ENCODE measurements at regions not wholly inside any gene's neighbourhood (a gene's known extent, or its start where the extent isn't known, plus 50 kb on each side); places are given as distances from the start of the nearest gene placed in this dataset.

DNA sequence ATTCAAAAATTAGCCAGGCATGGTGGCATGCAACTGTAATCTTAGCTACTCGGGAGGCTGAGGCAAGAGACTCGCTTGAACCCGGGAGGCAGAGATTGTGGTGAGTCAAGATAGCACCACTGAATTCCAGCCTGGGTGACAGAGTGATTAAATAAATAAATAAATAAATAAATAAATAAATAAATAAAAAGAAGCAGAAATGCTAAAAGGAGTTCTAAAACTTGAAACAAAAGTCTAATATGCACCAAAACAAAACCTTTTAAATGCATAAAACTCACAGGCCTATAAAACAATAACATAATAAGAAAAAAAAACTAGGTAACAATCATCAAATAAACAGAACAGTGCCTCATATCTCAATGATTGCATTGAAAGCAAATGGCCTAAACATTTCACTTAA is 1458.9 kb downstream of the AMY1C start:
- Histone ChIP-seq H3K4me3 (ENCODE audit: low read depth, low read length) (no peak overlapping the region), H3K27me3 (ENCODE audit: control insufficient read depth, insufficient read depth, low read length) (no peaks in the 10 kb centered on the region), H3K36me3 (ENCODE audit: control insufficient read depth, insufficient read depth, low read length) (no peaks in the 10 kb centered on the region)
- no peak for DNase-seq (ENCODE audit: low read depth)
- TF ChIP-seq, protein P1, sequence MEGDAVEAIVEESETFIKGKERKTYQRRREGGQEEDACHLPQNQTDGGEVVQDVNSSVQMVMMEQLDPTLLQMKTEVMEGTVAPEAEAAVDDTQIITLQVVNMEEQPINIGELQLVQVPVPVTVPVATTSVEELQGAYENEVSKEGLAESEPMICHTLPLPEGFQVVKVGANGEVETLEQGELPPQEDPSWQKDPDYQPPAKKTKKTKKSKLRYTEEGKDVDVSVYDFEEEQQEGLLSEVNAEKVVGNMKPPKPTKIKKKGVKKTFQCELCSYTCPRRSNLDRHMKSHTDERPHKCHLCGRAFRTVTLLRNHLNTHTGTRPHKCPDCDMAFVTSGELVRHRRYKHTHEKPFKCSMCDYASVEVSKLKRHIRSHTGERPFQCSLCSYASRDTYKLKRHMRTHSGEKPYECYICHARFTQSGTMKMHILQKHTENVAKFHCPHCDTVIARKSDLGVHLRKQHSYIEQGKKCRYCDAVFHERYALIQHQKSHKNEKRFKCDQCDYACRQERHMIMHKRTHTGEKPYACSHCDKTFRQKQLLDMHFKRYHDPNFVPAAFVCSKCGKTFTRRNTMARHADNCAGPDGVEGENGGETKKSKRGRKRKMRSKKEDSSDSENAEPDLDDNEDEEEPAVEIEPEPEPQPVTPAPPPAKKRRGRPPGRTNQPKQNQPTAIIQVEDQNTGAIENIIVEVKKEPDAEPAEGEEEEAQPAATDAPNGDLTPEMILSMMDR (IDR thresholded peaks at IDR 0.05; ENCODE audit: insufficient read depth, low read length, poor library complexity, severe bottlenecking) = no peak

DNA sequence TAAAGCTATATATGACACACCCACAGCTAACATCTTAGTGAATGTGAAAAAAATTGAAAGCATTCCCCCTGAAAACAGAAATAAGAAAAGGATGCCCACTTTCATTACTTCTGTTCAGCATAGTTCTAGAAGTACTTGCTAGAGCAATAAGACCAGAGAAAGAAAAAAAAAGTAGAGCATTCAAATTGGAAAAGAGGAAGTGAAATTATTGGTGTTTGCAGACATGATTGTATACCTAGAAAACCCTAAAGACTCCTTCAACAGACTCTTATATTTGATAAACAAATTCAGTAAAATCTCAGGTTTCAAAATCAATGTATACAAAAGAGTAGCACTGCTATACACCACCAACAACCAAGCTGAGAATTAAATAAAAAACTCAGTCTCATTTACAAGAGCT is 1461.0 kb downstream of the AMY1C start:
- Histone ChIP-seq H3K27me3 (ENCODE audit: control insufficient read depth, insufficient read depth, low read length) (no peaks in the 10 kb centered on the region), H3K36me3 (ENCODE audit: control insufficient read depth, insufficient read depth, low read length) (no peaks in the 10 kb centered on the region), H3K4me3 (ENCODE audit: low read depth, low read length) (no peak overlapping the region)
- DNase-seq (ENCODE audit: low read depth) = no peak
- TF ChIP-seq, protein P1 (IDR thresholded peaks at IDR 0.05; ENCODE audit: insufficient read depth, low read length, poor library complexity, severe bottlenecking) = no peak

DNA sequence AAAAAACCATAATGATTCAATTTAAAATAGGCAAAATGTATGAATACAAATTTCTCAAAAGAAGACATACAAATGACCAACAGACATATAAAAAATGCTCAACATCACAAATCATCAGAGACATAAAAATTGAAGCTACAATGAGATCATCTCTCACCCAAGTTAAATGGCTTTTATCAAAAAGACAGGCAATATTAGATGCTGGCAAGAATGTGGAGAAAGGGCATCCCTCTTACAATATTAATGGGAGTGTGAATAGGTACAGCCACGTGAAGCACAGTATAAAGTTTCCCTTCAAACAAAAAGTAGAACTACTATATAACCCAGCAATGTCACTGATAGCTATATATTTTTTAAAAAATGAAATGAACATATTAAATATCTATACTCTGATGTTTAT is 1481.7 kb downstream of the AMY1C start:
- TF ChIP-seq, protein P1 (IDR thresholded peaks at IDR 0.05; ENCODE audit: insufficient read depth, low read length, poor library complexity, severe bottlenecking) = no peak
- no peaks in the 10 kb centered on the region for H3K36me3 ChIP-seq (ENCODE audit: control insufficient read depth, insufficient read depth, low read length)
- DNase-seq (ENCODE audit: low read depth) = no peak
- no peak overlapping the region for H3K4me3 ChIP-seq (ENCODE audit: low read depth, low read length)
- no peaks in the 10 kb centered on the region for H3K27me3 ChIP-seq (ENCODE audit: control insufficient read depth, insufficient read depth, low read length)

DNA sequence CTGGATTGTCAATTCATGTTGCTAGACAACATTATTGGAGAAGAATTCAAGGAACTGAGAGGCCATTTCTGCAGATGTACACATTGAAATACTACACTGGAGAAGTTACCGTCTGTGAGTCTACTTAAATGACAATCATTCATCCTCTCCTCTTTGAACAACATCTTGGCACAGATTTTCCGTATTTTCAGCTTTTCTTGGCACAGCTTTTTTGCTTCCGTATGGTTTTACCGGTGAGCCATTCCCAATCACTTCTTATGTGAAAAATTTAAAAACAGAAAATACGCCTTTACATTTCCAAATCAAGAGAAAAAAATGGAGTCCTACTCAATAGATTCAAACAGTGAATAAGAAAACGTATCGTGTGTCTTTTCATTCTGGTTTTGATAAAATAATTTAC is 1493.7 kb downstream of the AMY1C start:
- Histone ChIP-seq H3K36me3 (ENCODE audit: control insufficient read depth, insufficient read depth, low read length) (no peaks in the 10 kb centered on the region), H3K4me3 (ENCODE audit: low read depth, low read length) (no peak overlapping the region), H3K27me3 (ENCODE audit: control insufficient read depth, insufficient read depth, low read length) (no peaks in the 10 kb centered on the region)
- TF ChIP-seq, protein P1 (IDR thresholded peaks at IDR 0.05; ENCODE audit: insufficient read depth, low read length, poor library complexity, severe bottlenecking) = no peak
- no peak for DNase-seq (ENCODE audit: low read depth)

DNA sequence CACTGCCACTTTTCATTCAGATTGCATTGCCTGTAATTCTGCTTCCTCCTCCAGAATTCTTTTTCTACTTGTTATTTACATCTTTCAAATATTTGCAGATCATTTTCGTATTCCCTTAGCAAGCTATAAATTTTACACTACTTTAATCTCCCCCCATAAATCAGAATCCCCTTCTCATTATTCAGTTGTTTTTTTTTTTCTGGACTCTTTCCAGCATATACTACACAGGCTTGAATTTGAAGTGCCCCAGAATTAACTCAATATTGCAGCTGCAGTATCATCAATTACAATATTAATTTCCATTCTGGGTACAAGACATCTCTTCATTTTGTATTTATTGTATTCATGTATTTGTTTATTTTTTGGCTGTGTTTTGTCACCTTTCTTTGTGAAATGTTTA is 1494.3 kb downstream of the AMY1C start:
- TF ChIP-seq, protein P1 (IDR thresholded peaks at IDR 0.05; ENCODE audit: insufficient read depth, low read length, poor library complexity, severe bottlenecking) = no peak
- H3K4me3 ChIP-seq (ENCODE audit: low read depth, low read length) = no peak overlapping the region

DNA sequence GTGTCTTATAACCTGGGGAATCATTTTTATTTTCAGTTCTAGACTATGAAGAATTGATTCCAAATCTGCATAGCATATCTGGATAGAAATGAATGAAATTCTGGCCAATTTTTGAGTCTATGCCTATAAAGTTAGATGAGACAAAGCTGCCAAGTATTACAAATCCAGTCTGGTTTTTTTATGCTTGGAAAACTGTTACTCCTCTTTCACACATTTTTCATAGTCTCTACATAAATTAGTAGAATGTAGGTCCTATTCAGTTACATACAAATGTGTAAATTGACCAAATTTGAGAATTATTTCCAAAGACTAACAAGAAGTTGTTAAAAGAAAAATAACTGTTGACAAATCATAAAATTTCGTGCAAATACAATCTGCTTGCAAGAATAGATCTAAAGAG is 1505.2 kb downstream of the AMY1C start:
- no peak for DNase-seq (ENCODE audit: low read depth)
- TF ChIP-seq, protein P1 (IDR thresholded peaks at IDR 0.05; ENCODE audit: insufficient read depth, low read length, poor library complexity, severe bottlenecking) = no peak
- H3K27me3 ChIP-seq (ENCODE audit: control insufficient read depth, insufficient read depth, low read length) = no peaks in the 10 kb centered on the region
- H3K4me3 ChIP-seq (ENCODE audit: low read depth, low read length) = no peak overlapping the region
- no peaks in the 10 kb centered on the region for H3K36me3 ChIP-seq (ENCODE audit: control insufficient read depth, insufficient read depth, low read length)

More for the DNA sequence above, 1494.3 kb downstream of the AMY1C start:
- Histone ChIP-seq H3K36me3 (ENCODE audit: control insufficient read depth, insufficient read depth, low read length) (no peaks in the 10 kb centered on the region), H3K27me3 (ENCODE audit: control insufficient read depth, insufficient read depth, low read length) (no peaks in the 10 kb centered on the region)
- DNase-seq (ENCODE audit: low read depth) = no peak
